ENCODE measurements at regions not wholly inside any gene's neighbourhood (a gene's known extent, or its start where the extent isn't known, plus 50 kb on each side); places are given as distances from the start of the nearest gene placed in this dataset.

GRCh38 chr4:128649575-128650205 is 159.8 kb upstream of the JADE1 start:
- Histone ChIP-seq H3K27me3 (ENCODE audit: control insufficient read depth, extremely low read depth, insufficient read depth, low read length) (no peaks in the 10 kb centered on the region), H3K27ac (ENCODE audit: control insufficient read depth, insufficient read depth, low read length) (no peak overlapping the region), H3K4me1 (ENCODE audit: control insufficient read depth, extremely low read depth, insufficient read depth, low read length) (no peaks in the 10 kb centered on the region), H3K9me1 (ENCODE audit: control insufficient read depth, extremely low read depth, insufficient read depth, low read length) (no peaks in the 10 kb centered on the region), H2AFZ (ENCODE audit: control insufficient read depth, low read length) (no peak overlapping the region), H3K36me3 (ENCODE audit: control insufficient read depth in 2 of 2, extremely low read depth in 1 of 2, insufficient read depth in 2 of 2, low read length in 2 of 2) (no peaks in the 10 kb centered on the region), H4K20me1 (ENCODE audit: control insufficient read depth, extremely low read depth, insufficient read depth, low read length) (no peaks in the 10 kb centered on the region), H3K79me2 (ENCODE audit: control insufficient read depth, insufficient read depth, low read length) (no peaks in the 10 kb centered on the region), H3K4me3 (ENCODE audit: control insufficient read depth in 2 of 3, extremely low read depth in 1 of 3, insufficient read depth in 2 of 3, low read depth in 1 of 3, low read length in 3 of 3) (no peak overlapping the region), H3K9me3 (ENCODE audit: control insufficient read depth, low read depth, low read length) (no peaks in the 10 kb centered on the region), H3K9ac (ENCODE audit: control insufficient read depth, extremely low read depth, insufficient read depth, low read length) (no peak overlapping the region), H3K4me2 (ENCODE audit: control insufficient read depth, extremely low read depth, insufficient read depth, low read depth, low read length) (no peak overlapping the region)
- FAIRE-seq = no peak
- no peak for DNase-seq (ENCODE audit: low read depth, low spot score)
- dilution Hi-C loops (cut with MboI; ENCODE audit: extremely low pct_ligation_motif_present, low sequenced_read_pairs) = no loop called here
- TF ChIP-seq CTCF (optimal IDR thresholded peaks at IDR 0.05 in 1 of 3, IDR thresholded peaks at IDR 0.05 in 1 of 3, conservative IDR thresholded peaks at IDR 0.05 in 1 of 3; ENCODE audit: extremely low read depth in 1 of 3, insufficient read depth in 2 of 3, low read length in 3 of 3) (no peak), EZH2 (IDR thresholded peaks at IDR 0.05; ENCODE audit: low read length) (no peak)

- no peaks in the 10 kb centered on the region for H3K4me1 ChIP-seq (ENCODE audit: control insufficient read depth, extremely low read depth, insufficient read depth, low read length)
- no peaks in the 10 kb centered on the region for H3K9me1 ChIP-seq (ENCODE audit: control insufficient read depth, extremely low read depth, insufficient read depth, low read length)
- H3K27me3 ChIP-seq (ENCODE audit: control insufficient read depth, extremely low read depth, insufficient read depth, low read length) = no peaks in the 10 kb centered on the region
- no peak overlapping the region for H3K4me2 ChIP-seq (ENCODE audit: control insufficient read depth, extremely low read depth, insufficient read depth, low read depth, low read length)
- DNase-seq (ENCODE audit: low read depth, low spot score) (no peak), FAIRE-seq (no peak)
- dilution Hi-C loops (cut with MboI; ENCODE audit: extremely low pct_ligation_motif_present, low sequenced_read_pairs) = no loop called here
- no peaks in the 10 kb centered on the region for H3K36me3 ChIP-seq (ENCODE audit: control insufficient read depth in 2 of 2, extremely low read depth in 1 of 2, insufficient read depth in 2 of 2, low read length in 2 of 2)
- H4K20me1 ChIP-seq (ENCODE audit: control insufficient read depth, extremely low read depth, insufficient read depth, low read length) = no peaks in the 10 kb centered on the region
- no peak for TF ChIP-seq EZH2 (IDR thresholded peaks at IDR 0.05; ENCODE audit: low read length)
- no peak for TF ChIP-seq CTCF (optimal IDR thresholded peaks at IDR 0.05 in 1 of 3, IDR thresholded peaks at IDR 0.05 in 1 of 3, conservative IDR thresholded peaks at IDR 0.05 in 1 of 3; ENCODE audit: extremely low read depth in 1 of 3, insufficient read depth in 2 of 3, low read length in 3 of 3)
- no peak overlapping the region for H3K27ac ChIP-seq (ENCODE audit: control insufficient read depth, insufficient read depth, low read length)
- H2AFZ ChIP-seq (ENCODE audit: control insufficient read depth, low read length) = no peak overlapping the region
- H3K79me2 ChIP-seq (ENCODE audit: control insufficient read depth, insufficient read depth, low read length) = no peaks in the 10 kb centered on the region
- no peak overlapping the region for H3K4me3 ChIP-seq (ENCODE audit: control insufficient read depth in 2 of 3, extremely low read depth in 1 of 3, insufficient read depth in 2 of 3, low read depth in 1 of 3, low read length in 3 of 3)
- H3K9me3 ChIP-seq (ENCODE audit: control insufficient read depth, low read depth, low read length) = no peaks in the 10 kb centered on the region
- H3K9ac ChIP-seq (ENCODE audit: control insufficient read depth, extremely low read depth, insufficient read depth, low read length) = no peak overlapping the region
Observed at GRCh38 chr4:128649161-128649560, 160.3 kb upstream of the JADE1 start.

All from keratinocyte (primary cell).